SK-N-SH (cell line): ENCODE measurements at regions not wholly inside any gene's neighbourhood (a gene's known extent, or its start where the extent isn't known, plus 50 kb on each side); places are given as distances from the start of the nearest gene placed in this dataset.

Source experiments
- CTCF ChIA-PET: fragments of 300-600, 350-600 bp; formaldehyde crosslinking; extraction: SDS; loops from one replicate; lab custom pipeline; 2021; lab: Yijun Ruan, JAX
- POLR2A ChIA-PET: fragments of 350-600 bp; sonication (Branson Sonifier 250); formaldehyde crosslinking; extraction: SDS; loops from one replicate; lab custom pipeline; 2020; ENCODE audit warnings: antibody characterized with exemption, inconsistent platforms; lab: Yijun Ruan, JAX
- DNase-seq: peaks from one replicate; pipeline ENCODE4 v3.0.0; 2012
- H2AFZ ChIP-seq: fragments of 200-600 bp; sonication (generic); 2 replicates; pipeline ENCODE4 v1.8.1; 2016; ENCODE audit warnings: antibody characterized with exemption, mild to moderate bottlenecking, low read depth
- H3F3A ChIP-seq: fragments of 200-600 bp; sonication (generic); replicated peaks from 2 replicates; pipeline ENCODE3; 2016; ENCODE audit warnings: antibody characterized with exemption, mild to moderate bottlenecking; ENCODE audit not compliant: insufficient read depth
- H3K27ac ChIP-seq, 2 experiments: fragments of 200-500 bp in 1 of 2; fragments of 200-600 bp in 1 of 2; sonication (Bioruptor generic) in 1 of 2; sonication (generic), shearing (Covaris generic) in 1 of 2; 2 replicates each; pipeline versions ENCODE4 v1.5.1 to v1.6.1; 2014 to 2016; ENCODE audit warnings: low read depth in 2 of 2, inconsistent platforms in 1 of 2, low read length in 1 of 2, mild to moderate bottlenecking in 1 of 2, mixed read lengths in 1 of 2
- H3K27me3 ChIP-seq: fragments of 200-600 bp; sonication (generic), shearing (Covaris generic); 2 replicates; pipeline ENCODE4 v1.6.1; 2016; ENCODE audit warnings: mixed run types; ENCODE audit not compliant: insufficient read depth
- H3K36me3 ChIP-seq, 2 experiments: fragments of 200-500 bp in 1 of 2; fragments of 200-600 bp in 1 of 2; sonication (Bioruptor generic) in 1 of 2; sonication (generic) in 1 of 2; replicated peaks in 1 of 2; 2 replicates each; pipeline versions ENCODE3 to v1.5.1; 2014 to 2016; ENCODE audit warnings: low read length in 1 of 2, mild to moderate bottlenecking in 1 of 2; ENCODE audit not compliant: insufficient read depth in 2 of 2, control insufficient read depth in 1 of 2
- H3K4me1 ChIP-seq, 2 experiments: fragments of 200-500 bp in 1 of 2; fragments of 200-600 bp in 1 of 2; sonication (Bioruptor generic) in 1 of 2; sonication (generic), shearing (Covaris generic) in 1 of 2; 2 replicates each; pipeline versions ENCODE4 v1.5.1 to v1.6.1; 2014 to 2016; ENCODE audit warnings: low read depth in 1 of 2, low read length in 1 of 2, mixed run types in 1 of 2; ENCODE audit not compliant: insufficient read depth in 2 of 2, control insufficient read depth in 1 of 2
- H3K4me2 ChIP-seq: fragments of 200-600 bp; sonication (generic), shearing (Covaris generic); 2 replicates; pipeline ENCODE4 v1.6.1; 2017; ENCODE audit warnings: mixed run types
- H3K4me3 ChIP-seq, 2 experiments: fragments of 200-500 bp in 1 of 2; fragments of 200-600 bp in 1 of 2; sonication (Bioruptor generic) in 1 of 2; sonication (generic), shearing (Covaris generic) in 1 of 2; 2 replicates each; pipeline versions ENCODE4 v1.5.1 to v1.8.1; 2014 to 2016; ENCODE audit warnings: low read depth in 2 of 2, inconsistent platforms in 1 of 2, low read length in 1 of 2, mild to moderate bottlenecking in 1 of 2, mixed read lengths in 1 of 2, moderate library complexity in 1 of 2
- H3K79me2 ChIP-seq: fragments of 200-600 bp; sonication (generic); 2 replicates; pipeline ENCODE4 v1.8.1; 2017; ENCODE audit warnings: mild to moderate bottlenecking; ENCODE audit not compliant: insufficient read depth
- H3K9ac ChIP-seq: fragments of 200-600 bp; sonication (generic); 2 replicates; pipeline ENCODE4 v1.6.1; 2017; ENCODE audit warnings: mixed run types
- H3K9me2 ChIP-seq: fragments of 200-600 bp; sonication (generic); 2 replicates; pipeline ENCODE4 v1.6.1; 2017; ENCODE audit warnings: mixed run types
- H3K9me3 ChIP-seq: fragments of 200-600 bp; sonication (generic); 2 replicates; pipeline ENCODE4 v1.6.1; 2017; ENCODE audit warnings: mixed run types, mild to moderate bottlenecking, moderate library complexity
- H4K20me1 ChIP-seq: fragments of 200-600 bp; sonication (generic); 2 replicates; pipeline ENCODE4 v1.6.1; 2017; ENCODE audit warnings: mild to moderate bottlenecking, mixed run types; ENCODE audit not compliant: insufficient read depth
- CHD2 ChIP-seq: fragments of 150-350 bp; IDR thresholded peaks from 2 replicates; pipeline ENCODE4 v1.6.1; 2018; ENCODE audit warnings: low read length; ENCODE audit not compliant: partially characterized antibody
- ELF1 ChIP-seq: IDR thresholded peaks from 2 replicates; pipeline ENCODE4 v1.4.0; 2012
- EP300 ChIP-seq, 2 experiments: IDR thresholded peaks; 2 replicates each; pipeline versions ENCODE4 v1.4.0 to v1.6.1; 2012; ENCODE audit warnings: borderline replicate concordance in 1 of 2, low read depth in 1 of 2, low read length in 1 of 2
- FOSL2 ChIP-seq: IDR thresholded peaks from 2 replicates; pipeline ENCODE4 v1.4.0; 2012; ENCODE audit warnings: low read depth, mild to moderate bottlenecking, moderate library complexity, borderline replicate concordance
- FOXJ3 ChIP-seq: sonication (generic); formaldehyde crosslinking; IDR thresholded peaks from 2 replicates; pipeline ENCODE4 v1.5.1; 2020; ENCODE audit warnings: mild to moderate bottlenecking, missing genetic modification reagents
- JUND ChIP-seq: IDR thresholded peaks from 2 replicates; pipeline ENCODE4 v1.4.0; 2012
- MEF2A ChIP-seq: IDR thresholded peaks from 2 replicates; pipeline ENCODE4 v1.4.0; 2012; ENCODE audit warnings: low read depth, borderline replicate concordance
- MXI1 ChIP-seq: IDR thresholded peaks from 2 replicates; pipeline ENCODE4 v1.6.1; 2012; ENCODE audit warnings: mild to moderate bottlenecking, low read depth, low read length, improper control_type of control experiment
- POLR2AphosphoS5 ChIP-seq: IDR thresholded peaks from 2 replicates; pipeline ENCODE4 v1.6.1; 2012; ENCODE audit warnings: low read depth, low read length
- RAD21 ChIP-seq: IDR thresholded peaks from 2 replicates; pipeline ENCODE4 v1.6.1; 2012; ENCODE audit warnings: mild to moderate bottlenecking, low read length
- RCOR1 ChIP-seq: fragments of 150-350 bp; IDR thresholded peaks from 2 replicates; pipeline ENCODE4 v1.6.1; 2017; ENCODE audit warnings: antibody characterized with exemption, low read length
- RFX5 ChIP-seq: IDR thresholded peaks from 2 replicates; pipeline ENCODE4 v1.6.1; 2012; ENCODE audit warnings: mild to moderate bottlenecking, improper control_type of control experiment, low read length
- RXRA ChIP-seq: IDR thresholded peaks from 2 replicates; pipeline ENCODE4 v1.4.0; 2012; ENCODE audit warnings: low read depth, mild to moderate bottlenecking, borderline replicate concordance
- SIN3A ChIP-seq: IDR thresholded peaks from 2 replicates; pipeline ENCODE4 v1.6.1; 2012; ENCODE audit warnings: low read depth, mild to moderate bottlenecking, low read length, moderate library complexity, borderline replicate concordance
- TAF1 ChIP-seq: IDR thresholded peaks from 2 replicates; pipeline ENCODE4 v1.6.1; 2012; ENCODE audit warnings: low read depth, mild to moderate bottlenecking, low read length, moderate library complexity, borderline replicate concordance
- USF1 ChIP-seq: IDR thresholded peaks from 2 replicates; pipeline ENCODE4 v1.4.0; 2012; ENCODE audit warnings: low read depth, borderline replicate concordance
- WGBS: methylation state at CpG from one replicate; pipeline ENCODE4 v1.1.6; 2017; ENCODE audit warnings: low lambda C conversion rate; 5-methylcytosine and 5-hydroxymethylcytosine counted together
- TF ChIP-seq, protein P1 (sequence below): IDR thresholded peaks from 2 replicates; pipeline ENCODE4 v1.4.0; 2012; ENCODE audit warnings: low read depth, borderline replicate concordance

DNA sequence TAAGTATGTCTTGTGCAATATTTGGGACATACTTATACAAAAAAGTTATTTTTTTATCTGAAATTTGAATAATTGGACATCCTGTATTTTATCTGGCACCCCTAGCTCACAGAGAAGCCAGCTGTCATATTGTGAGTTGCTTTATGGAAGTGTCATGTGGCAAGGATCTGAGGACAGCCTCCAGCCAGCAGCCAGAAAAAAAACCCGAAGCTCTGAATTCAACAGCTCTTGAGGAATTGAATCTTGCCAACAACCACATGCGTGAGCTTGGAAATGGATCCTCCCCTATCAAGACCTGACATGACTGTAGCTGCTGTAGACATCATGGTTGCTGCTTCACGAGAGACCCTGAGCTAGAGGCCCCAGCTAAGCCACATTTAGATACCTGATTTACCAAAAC lies 187.2 kb upstream of the SHISA6 start:
- TF ChIP-seq MEF2A: no peak
- TF ChIP-seq, protein P1, sequence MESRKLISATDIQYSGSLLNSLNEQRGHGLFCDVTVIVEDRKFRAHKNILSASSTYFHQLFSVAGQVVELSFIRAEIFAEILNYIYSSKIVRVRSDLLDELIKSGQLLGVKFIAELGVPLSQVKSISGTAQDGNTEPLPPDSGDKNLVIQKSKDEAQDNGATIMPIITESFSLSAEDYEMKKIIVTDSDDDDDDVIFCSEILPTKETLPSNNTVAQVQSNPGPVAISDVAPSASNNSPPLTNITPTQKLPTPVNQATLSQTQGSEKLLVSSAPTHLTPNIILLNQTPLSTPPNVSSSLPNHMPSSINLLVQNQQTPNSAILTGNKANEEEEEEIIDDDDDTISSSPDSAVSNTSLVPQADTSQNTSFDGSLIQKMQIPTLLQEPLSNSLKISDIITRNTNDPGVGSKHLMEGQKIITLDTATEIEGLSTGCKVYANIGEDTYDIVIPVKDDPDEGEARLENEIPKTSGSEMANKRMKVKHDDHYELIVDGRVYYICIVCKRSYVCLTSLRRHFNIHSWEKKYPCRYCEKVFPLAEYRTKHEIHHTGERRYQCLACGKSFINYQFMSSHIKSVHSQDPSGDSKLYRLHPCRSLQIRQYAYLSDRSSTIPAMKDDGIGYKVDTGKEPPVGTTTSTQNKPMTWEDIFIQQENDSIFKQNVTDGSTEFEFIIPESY: no peak
- TF ChIP-seq RFX5: no peak
- TF ChIP-seq FOSL2: no peak
- TF ChIP-seq POLR2AphosphoS5: no peak
- no peak for TF ChIP-seq MXI1
- TF ChIP-seq SIN3A: no peak
- TF ChIP-seq TAF1: no peak
- WGBS: 13% methylated on average over 3 of the region's 3 CpGs

DNA sequence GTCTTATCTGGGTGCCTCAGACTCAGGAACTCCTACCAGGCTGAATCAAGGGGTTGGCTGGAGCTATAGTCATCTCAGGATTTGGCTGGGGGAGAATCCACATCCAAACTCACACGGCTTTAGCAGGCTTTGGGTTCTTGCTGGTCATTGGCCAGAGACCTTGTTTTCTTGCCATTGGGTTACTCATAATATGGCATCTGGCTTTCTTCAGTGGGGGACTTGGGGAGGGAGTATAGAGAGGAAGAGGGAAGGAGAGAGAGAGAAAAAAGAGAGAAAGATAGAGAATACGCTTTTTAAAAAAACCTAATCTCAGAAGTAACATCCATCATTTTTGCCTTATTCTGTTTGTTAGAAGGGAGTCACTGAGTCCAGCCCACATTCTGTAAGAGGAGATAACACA lies 191.5 kb upstream of the SHISA6 start:
- no peaks in the 10 kb centered on the region for H3K9me2 ChIP-seq
- POLR2A ChIA-PET: no interaction called here

More for the DNA sequence above, 187.2 kb upstream of the SHISA6 start:
- no peaks in the 10 kb centered on the region for H3K27me3 ChIP-seq
- H3K9ac ChIP-seq: no peak overlapping the region
- H3K27ac ChIP-seq: no peak overlapping the region
- no peaks in the 10 kb centered on the region for H3K9me2 ChIP-seq
- H3K9me3 ChIP-seq: no peaks in the 10 kb centered on the region
- no peak overlapping the region for H3K4me3 ChIP-seq
- H4K20me1 ChIP-seq: no peaks in the 10 kb centered on the region
- H3K4me1 ChIP-seq: no peaks in the 10 kb centered on the region
- ChIA-PET POLR2A (no interaction called here), CTCF (interaction anchor here (0.6 to 0.7 kb wide), 2 partner anchors 32 to 592 kb away, joined by 3 to 4 read pairs; no protein-coding TSS in a partner anchor)
- no peak for DNase-seq
- H3K4me2 ChIP-seq: no peak overlapping the region
- H2AFZ ChIP-seq: no peak overlapping the region
- no peaks in the 10 kb centered on the region for H3F3A ChIP-seq
- no peaks in the 10 kb centered on the region for H3K36me3 ChIP-seq
- H3K79me2 ChIP-seq: no peaks in the 10 kb centered on the region

DNA sequence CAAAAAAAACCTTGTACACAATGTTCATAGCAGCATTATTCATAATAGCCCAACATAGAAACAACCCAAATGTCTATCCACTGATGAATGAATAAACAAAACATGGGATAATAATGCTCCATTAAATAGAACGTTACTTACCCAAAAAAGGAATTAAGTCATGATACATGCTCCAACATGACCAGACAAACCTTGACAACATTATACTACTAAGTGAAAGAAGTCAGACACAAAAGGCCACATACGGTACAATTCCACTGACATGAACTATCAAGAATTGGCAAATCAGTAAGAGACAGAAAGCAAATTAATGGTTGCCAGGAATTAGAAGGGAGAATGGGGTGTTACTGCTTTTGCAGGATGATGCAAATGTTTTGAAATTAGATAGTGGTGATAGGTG lies 193.8 kb upstream of the SHISA6 start:
- no peak for DNase-seq
- H3K9me2 ChIP-seq: no peaks in the 10 kb centered on the region
- H3K4me1 ChIP-seq: no peaks in the 10 kb centered on the region
- TF ChIP-seq RAD21 (no peak), TAF1 (no peak), USF1 (no peak), POLR2AphosphoS5 (no peak), JUND (no peak), ELF1 (no peak), MXI1 (no peak), RCOR1 (no peak), FOXJ3 (CRISPR knock-in tag) (no peak), CHD2 (no peak), EP300 (IDR thresholded peaks at IDR 0.05; ENCODE audit: borderline replicate concordance in 1 of 2, low read depth in 1 of 2, low read length in 1 of 2) (no peak)
- TF ChIP-seq, all 33 proteins: peak for 0
- Histone ChIP-seq H3K9me3 (no peaks in the 10 kb centered on the region), H3K4me2 (no peak overlapping the region), H3K4me3 (no peak overlapping the region), H4K20me1 (no peaks in the 10 kb centered on the region), H3K27me3 (no peaks in the 10 kb centered on the region), H3F3A (no peaks in the 10 kb centered on the region), H3K79me2 (no peaks in the 10 kb centered on the region), H3K27ac (no peak overlapping the region), H2AFZ (no peak overlapping the region), H3K9ac (no peak overlapping the region), H3K36me3 (no peaks in the 10 kb centered on the region)
- WGBS: 26% methylated on average over 2 of the region's 2 CpGs
- CTCF ChIA-PET: no interaction called here
- POLR2A ChIA-PET: no interaction called here

More for the DNA sequence above, 191.5 kb upstream of the SHISA6 start:
- no peak for DNase-seq
- Histone ChIP-seq H4K20me1 (no peaks in the 10 kb centered on the region), H3K4me3 (no peak overlapping the region), H3K9me3 (no peaks in the 10 kb centered on the region), H3K4me2 (no peak overlapping the region), H3K27me3 (no peaks in the 10 kb centered on the region), H3K9ac (no peak overlapping the region), H3K36me3 (no peaks in the 10 kb centered on the region), H3K79me2 (no peaks in the 10 kb centered on the region), H3K27ac (no peak overlapping the region), H2AFZ (no peak overlapping the region), H3K4me1 (no peaks in the 10 kb centered on the region), H3F3A (no peaks in the 10 kb centered on the region)
- CTCF ChIA-PET: no interaction called here
- no peak for TF ChIP-seq RXRA
- no peak for TF ChIP-seq RAD21
- WGBS: 12% methylated on average over 2 of the region's 2 CpGs
